Sigmoid colon (tissue), 3 donors: ENCODE measurements at regions not wholly inside any gene's neighbourhood (a gene's known extent, or its start where the extent isn't known, plus 50 kb on each side); places are given as distances from the start of the nearest gene placed in this dataset.

Experiments used
- CTCF ChIP-seq, 4 experiments: fragments of 450-650 bp in 3 of 4; fragments of 200-600 bp in 1 of 4; IDR thresholded peaks; one replicate each; pipeline ENCODE4 v1.5.1; 2016 to 2019; ENCODE audit warnings: antibody characterized with exemption in 4 of 4, mild to moderate bottlenecking in 3 of 4, moderate library complexity in 2 of 4
- POLR2A ChIP-seq, 2 donors: fragments of 450-650 bp; IDR thresholded peaks; one replicate each; pipeline ENCODE4 v1.6.1; 2016; ENCODE audit warnings: antibody characterized with exemption in 2 of 2, mild to moderate bottlenecking in 2 of 2, moderate library complexity in 2 of 2

DNA sequence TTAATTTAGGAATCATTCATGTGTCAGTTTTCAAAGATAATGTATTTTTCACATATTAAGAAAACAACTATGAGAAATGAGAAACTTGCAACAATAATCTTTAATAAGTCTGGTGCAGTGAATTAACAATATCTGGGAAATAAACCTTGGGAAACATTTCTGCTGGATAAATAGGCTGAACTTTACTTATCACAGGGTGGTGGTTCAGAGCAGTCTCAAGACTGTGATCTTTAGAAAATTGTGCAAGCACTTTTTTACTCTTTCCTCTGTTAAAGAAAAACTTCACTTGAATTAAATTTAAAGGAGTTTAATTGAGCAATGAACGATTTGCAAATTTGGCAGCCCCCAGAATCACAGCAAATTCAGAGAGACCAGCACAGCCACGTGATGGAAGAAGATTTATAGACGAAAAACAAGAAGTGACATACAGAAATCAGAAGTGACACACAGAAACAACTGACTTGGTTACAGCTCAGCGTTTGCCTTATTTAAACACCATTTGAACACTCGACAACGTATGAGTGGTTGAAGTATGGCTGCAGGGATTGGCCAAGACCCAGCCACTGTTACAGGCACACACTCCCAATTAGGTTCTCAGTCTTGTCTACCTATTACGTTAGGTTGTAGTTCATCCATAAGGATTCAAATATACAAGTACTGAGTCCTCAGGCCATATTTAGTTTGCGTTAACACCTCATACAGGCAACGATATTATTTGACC is 631.9 kb downstream of the SLCO4C1 start:
- TF ChIP-seq CTCF (IDR thresholded peaks at IDR 0.05) = no peak
- no peak for TF ChIP-seq POLR2A (IDR thresholded peaks at IDR 0.05)
